Activated CD8-positive, alpha-beta memory T cell treated with anti-CD3 and anti-CD28 coated beads, Interleukin-2, amount 50 U/mL, for 4 hours (primary cell): ENCODE measurements at regions not wholly inside any gene's neighbourhood (a gene's known extent, or its start where the extent isn't known, plus 50 kb on each side); places are given as distances from the start of the nearest gene placed in this dataset.
"Not testable (repeated sequence)": the region's sequence is repeated elsewhere in the genome, so short reads cannot be mapped to it uniquely, and the experiment has no call there.

ENCODE experiments used
- DNase-seq: peaks from one replicate; pipeline ENCODE4 v3.0.0-alpha.2; 2020

GRCh38 chr9:73347123-73347522, 195.5 kb downstream of the ANXA1 start:
- no peak for DNase-seq

GRCh38 chr9:73347720-73348119, 196.1 kb downstream of the ANXA1 start:
- no peak for DNase-seq

- DNase-seq, result no peak
These were observed 196.8 kb downstream of the ANXA1 start for GRCh38 chr9:73348471-73348870.

- no peak for DNase-seq
These were observed 197.8 kb downstream of the ANXA1 start for GRCh38 chr9:73349476-73349875.

- no peak for DNase-seq
These were observed 205.9 kb downstream of the ANXA1 start for GRCh38 chr9:73357607-73358006.

GRCh38 chr9:73370053-73370452, 218.4 kb downstream of the ANXA1 start:
- DNase-seq, result no peak

GRCh38 chr9:73371801-73372200, 220.1 kb downstream of the ANXA1 start:
- no peak for DNase-seq

- DNase-seq, result no peak
These were observed 228.7 kb downstream of the ANXA1 start for GRCh38 chr9:73380411-73380810.

- DNase-seq, result no peak
These were observed 250.7 kb downstream of the ANXA1 start for GRCh38 chr9:73402081-73403028.

GRCh38 chr9:73411494-73411893, 259.8 kb downstream of the ANXA1 start:
- no peak for DNase-seq

GRCh38 chr9:73412874-73413273, 261.2 kb downstream of the ANXA1 start:
- DNase-seq, result no peak

- DNase-seq, result no peak
These were observed 272.2 kb downstream of the ANXA1 start for GRCh38 chr9:73423891-73424290.

- DNase-seq, result no peak
These were observed 274.6 kb downstream of the ANXA1 start for GRCh38 chr9:73426269-73426668.

- no peak for DNase-seq
These were observed 283.2 kb downstream of the ANXA1 start for GRCh38 chr9:73434826-73435225.

- no peak for DNase-seq
These were observed 286.1 kb downstream of the ANXA1 start for GRCh38 chr9:73437758-73438157.

- DNase-seq, result not testable (repeated sequence)
These were observed 288.2 kb downstream of the ANXA1 start for GRCh38 chr9:73439839-73440238.

GRCh38 chr9:73441223-73441622, 289.6 kb downstream of the ANXA1 start:
- no peak for DNase-seq

- DNase-seq, result no peak
These were observed 290.5 kb downstream of the ANXA1 start for GRCh38 chr9:73441890-73442818.

- DNase-seq, result no peak
These were observed 293.2 kb downstream of the ANXA1 start for GRCh38 chr9:73444821-73445220.

- DNase-seq, result not testable (repeated sequence)
These were observed 293.7 kb downstream of the ANXA1 start for GRCh38 chr9:73445384-73445783.

- DNase-seq, result no peak
These were observed 294.6 kb downstream of the ANXA1 start for GRCh38 chr9:73446306-73446705.

GRCh38 chr9:73451003-73451402, 299.3 kb downstream of the ANXA1 start:
- no peak for DNase-seq

- DNase-seq, result no peak
These were observed 308.2 kb downstream of the ANXA1 start for GRCh38 chr9:73459817-73460216.

GRCh38 chr9:73468716-73469115, 317.1 kb downstream of the ANXA1 start:
- DNase-seq, result no peak
